GM06990 (cell line): ENCODE measurements at regions not wholly inside any gene's neighbourhood (a gene's known extent, or its start where the extent isn't known, plus 50 kb on each side); places are given as distances from the start of the nearest gene placed in this dataset.

Source experiments
- DNase-seq: peaks from one replicate; pipeline ENCODE4 v3.0.0-alpha.2; 2011; ENCODE audit not compliant: insufficient read length; ENCODE audit errors: extremely low read depth
- H3K27me3 ChIP-seq: replicated peaks from 2 replicates; pipeline ENCODE4 v1.6.0; 2011; ENCODE audit warnings: low read length; ENCODE audit not compliant: control insufficient read depth, insufficient read depth
- H3K36me3 ChIP-seq: 2 replicates; pipeline ENCODE4 v1.5.1; 2011; ENCODE audit warnings: low read length; ENCODE audit not compliant: control insufficient read depth, insufficient read depth
- H3K4me3 ChIP-seq: replicated peaks from 2 replicates; pipeline ENCODE4 v1.5.1; 2011; ENCODE audit warnings: low read depth, mild to moderate bottlenecking, control low read depth, low read length
- TF ChIP-seq, protein P1 (sequence below): IDR thresholded peaks from 2 replicates; pipeline ENCODE4 v1.5.1; 2011; ENCODE audit warnings: low read length, control low read depth, mild to moderate bottlenecking, inconsistent platforms; ENCODE audit not compliant: insufficient read depth, poor library complexity, severe bottlenecking

DNA sequence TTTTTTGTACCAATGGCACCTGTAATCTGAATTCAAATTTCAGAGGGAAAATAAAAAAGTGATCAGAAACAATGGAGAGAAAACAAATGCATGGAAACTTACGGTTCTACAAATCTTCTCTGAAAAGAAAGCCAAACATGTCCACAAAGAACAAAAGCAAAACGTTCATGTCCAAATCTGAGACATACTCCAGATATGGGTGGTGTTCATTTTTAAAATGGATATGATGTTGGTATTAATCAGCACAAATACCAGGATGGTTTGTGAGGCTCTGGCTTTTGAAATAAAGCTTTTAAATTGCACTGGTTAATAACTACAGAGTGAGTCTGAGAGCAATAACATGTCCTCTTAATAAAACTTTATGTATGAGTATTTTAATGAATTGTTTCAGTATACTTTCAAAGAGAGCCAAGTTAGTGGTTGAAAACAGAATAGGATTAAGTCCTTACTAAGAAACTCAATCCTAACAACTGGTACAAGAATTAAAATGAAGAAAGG, 366.4 kb downstream of the INHBA start:
- TF ChIP-seq, protein P1, sequence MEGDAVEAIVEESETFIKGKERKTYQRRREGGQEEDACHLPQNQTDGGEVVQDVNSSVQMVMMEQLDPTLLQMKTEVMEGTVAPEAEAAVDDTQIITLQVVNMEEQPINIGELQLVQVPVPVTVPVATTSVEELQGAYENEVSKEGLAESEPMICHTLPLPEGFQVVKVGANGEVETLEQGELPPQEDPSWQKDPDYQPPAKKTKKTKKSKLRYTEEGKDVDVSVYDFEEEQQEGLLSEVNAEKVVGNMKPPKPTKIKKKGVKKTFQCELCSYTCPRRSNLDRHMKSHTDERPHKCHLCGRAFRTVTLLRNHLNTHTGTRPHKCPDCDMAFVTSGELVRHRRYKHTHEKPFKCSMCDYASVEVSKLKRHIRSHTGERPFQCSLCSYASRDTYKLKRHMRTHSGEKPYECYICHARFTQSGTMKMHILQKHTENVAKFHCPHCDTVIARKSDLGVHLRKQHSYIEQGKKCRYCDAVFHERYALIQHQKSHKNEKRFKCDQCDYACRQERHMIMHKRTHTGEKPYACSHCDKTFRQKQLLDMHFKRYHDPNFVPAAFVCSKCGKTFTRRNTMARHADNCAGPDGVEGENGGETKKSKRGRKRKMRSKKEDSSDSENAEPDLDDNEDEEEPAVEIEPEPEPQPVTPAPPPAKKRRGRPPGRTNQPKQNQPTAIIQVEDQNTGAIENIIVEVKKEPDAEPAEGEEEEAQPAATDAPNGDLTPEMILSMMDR = no peak
- no peaks in the 10 kb centered on the region for H3K27me3 ChIP-seq
- no peak for DNase-seq
- no peaks in the 10 kb centered on the region for H3K36me3 ChIP-seq
- H3K4me3 ChIP-seq = no peak overlapping the region

DNA sequence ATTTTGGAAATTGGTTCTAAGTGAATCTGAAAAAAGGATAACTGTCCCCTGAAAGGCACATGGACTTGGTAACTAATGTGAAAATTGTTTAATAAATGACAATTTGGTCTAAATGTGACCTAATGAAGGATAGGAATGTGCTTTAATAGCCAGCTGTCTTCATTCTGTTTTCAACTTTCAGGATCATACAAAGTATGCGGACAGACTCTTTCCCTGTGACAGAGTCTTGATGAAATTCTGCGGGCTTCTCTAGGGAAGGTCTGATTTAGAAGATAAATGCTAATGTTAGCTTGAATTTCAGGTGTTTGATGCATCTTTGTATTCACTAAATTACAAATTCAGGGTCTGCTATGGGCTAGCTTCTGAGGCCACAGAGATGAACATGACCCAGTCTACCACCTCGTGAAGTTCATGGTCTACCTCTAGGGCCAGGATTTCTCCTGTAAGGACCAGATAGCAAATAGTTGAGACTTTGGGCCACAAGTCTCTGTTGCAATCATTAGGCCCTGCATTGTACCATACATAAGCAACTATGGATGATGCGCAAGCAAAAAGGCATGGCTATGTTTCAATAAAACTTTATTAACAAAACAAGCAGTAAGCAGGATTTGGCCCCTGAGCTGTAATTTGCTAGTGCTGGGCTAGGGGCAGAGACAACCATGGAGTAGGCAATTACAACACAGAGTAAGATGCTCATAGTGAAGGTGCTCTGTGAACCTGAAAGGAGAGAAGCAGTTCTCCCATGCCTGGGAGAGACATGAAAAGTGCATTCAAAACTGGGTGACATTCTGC, 368.6 kb downstream of the INHBA start:
- no peaks in the 10 kb centered on the region for H3K36me3 ChIP-seq
- TF ChIP-seq, protein P1 = no peak
- no peaks in the 10 kb centered on the region for H3K27me3 ChIP-seq
- no peak overlapping the region for H3K4me3 ChIP-seq
- no peak for DNase-seq

DNA sequence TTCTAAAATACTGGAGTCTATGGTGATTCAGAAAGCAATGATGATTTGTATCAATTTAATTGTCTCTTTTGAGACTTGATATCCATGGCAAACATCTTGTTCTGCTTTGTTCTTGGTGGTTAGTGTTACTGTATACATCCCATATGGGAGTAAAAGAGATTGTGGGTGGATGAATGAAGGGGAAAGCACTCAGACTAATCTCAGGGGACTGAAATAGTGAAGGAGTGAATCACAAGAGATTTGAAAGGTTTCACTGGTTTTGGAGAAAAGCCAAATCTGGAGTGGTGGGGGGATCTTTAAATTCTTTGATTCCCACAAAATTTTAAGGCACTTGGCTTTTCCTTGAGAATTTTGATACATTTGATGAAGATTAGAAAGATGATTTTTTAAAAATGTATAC, 369.4 kb downstream of the INHBA start:
- Histone ChIP-seq H3K4me3 (no peak overlapping the region), H3K27me3 (no peaks in the 10 kb centered on the region), H3K36me3 (no peaks in the 10 kb centered on the region)
- no peak for DNase-seq
- TF ChIP-seq, protein P1 = no peak

DNA sequence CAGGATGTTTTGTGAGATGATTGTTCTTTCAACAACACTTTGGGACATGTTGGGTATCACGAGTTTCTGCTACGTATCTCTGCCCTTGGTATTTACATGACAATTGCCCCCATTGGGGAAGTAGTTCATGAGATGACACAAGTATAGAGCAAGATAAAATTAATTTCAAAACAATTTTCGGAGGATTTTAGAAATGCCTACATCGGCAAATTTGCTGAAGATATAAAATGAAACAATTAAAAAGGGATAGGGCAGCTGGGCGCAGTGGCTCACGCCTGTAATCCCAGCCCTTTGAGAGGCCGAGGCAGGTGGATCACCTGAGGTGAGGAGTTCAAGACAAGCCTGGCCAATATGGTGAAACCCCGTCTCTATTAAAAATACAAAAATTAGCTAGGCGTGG, 371.7 kb downstream of the INHBA start:
- TF ChIP-seq, protein P1 = no peak
- no peak overlapping the region for H3K4me3 ChIP-seq
- H3K27me3 ChIP-seq = no peaks in the 10 kb centered on the region
- H3K36me3 ChIP-seq = no peaks in the 10 kb centered on the region
- DNase-seq = no peak

DNA sequence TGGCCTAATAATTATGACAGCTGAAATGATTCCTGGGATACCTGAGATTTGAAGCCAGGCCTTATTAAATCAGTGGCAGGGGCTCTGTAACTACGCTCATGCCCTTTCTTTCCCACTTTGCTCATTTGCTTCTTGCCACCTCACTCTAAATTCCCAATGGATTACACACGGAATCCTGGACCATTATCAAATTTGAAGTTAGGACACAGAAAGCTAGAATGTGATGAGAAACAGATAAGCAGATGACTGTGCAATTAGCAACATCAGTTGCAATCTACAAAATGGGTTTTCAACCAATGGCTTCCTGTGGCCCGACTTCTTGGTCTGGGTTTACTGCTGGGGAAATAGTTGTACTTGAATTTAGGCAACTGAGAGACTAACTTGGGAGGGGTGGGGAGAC, 374.3 kb downstream of the INHBA start:
- Histone ChIP-seq H3K36me3 (no peaks in the 10 kb centered on the region), H3K4me3 (no peak overlapping the region)
- no peak for DNase-seq

More for the DNA sequence above, 374.3 kb downstream of the INHBA start:
- TF ChIP-seq, protein P1 = no peak
- no peaks in the 10 kb centered on the region for H3K27me3 ChIP-seq
